Vagina (tissue), 2 donors: ENCODE measurements at regions not wholly inside any gene's neighbourhood (a gene's known extent, or its start where the extent isn't known, plus 50 kb on each side); places are given as distances from the start of the nearest gene placed in this dataset.

ENCODE experiments used
- POLR2A ChIP-seq, 2 donors: fragments of 450-650 bp; IDR thresholded peaks; one replicate each; pipeline ENCODE4 v1.6.1; 2017; ENCODE audit warnings: antibody characterized with exemption in 2 of 2, mild to moderate bottlenecking in 2 of 2, moderate library complexity in 2 of 2
- POLR2AphosphoS5 ChIP-seq, 2 donors: sonication (generic); formaldehyde crosslinking; IDR thresholded peaks; one replicate each; pipeline ENCODE4 v1.9.0; 2017; ENCODE audit warnings: antibody characterized with exemption in 2 of 2, mild to moderate bottlenecking in 2 of 2, low read depth in 1 of 2; ENCODE audit not compliant: insufficient read depth in 1 of 2
- TF ChIP-seq, protein P1 (sequence below), 3 experiments: fragments of 450-650 bp in 2 of 3; fragments of 200-600 bp in 1 of 3; sonication (generic) in 1 of 3; IDR thresholded peaks; one replicate each; pipeline ENCODE4 v1.5.1; 2017 to 2019; ENCODE audit warnings: antibody characterized with exemption in 3 of 3, mild to moderate bottlenecking in 2 of 3, moderate library complexity in 2 of 3

DNA sequence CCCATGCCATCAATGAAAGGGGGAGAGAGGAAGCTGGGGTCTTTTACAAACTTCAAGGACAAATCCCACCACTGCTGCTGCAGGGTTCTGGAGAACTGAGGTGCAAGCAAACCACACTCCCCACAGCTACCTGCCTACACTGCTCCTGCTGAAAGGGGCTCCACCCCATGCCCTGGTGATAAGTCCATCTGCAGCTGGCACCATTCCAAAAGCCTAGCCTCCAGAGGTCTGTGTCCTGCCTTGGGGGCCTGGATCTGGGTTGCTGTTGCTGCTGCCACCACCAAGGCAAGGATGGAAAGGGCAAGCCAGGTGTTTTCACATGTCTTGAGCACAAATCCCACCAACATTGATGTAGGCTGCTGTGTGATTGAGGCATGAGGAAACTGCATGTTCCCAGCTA lies 97.4 kb upstream of the UBE2E3 start:
- TF ChIP-seq, protein P1, sequence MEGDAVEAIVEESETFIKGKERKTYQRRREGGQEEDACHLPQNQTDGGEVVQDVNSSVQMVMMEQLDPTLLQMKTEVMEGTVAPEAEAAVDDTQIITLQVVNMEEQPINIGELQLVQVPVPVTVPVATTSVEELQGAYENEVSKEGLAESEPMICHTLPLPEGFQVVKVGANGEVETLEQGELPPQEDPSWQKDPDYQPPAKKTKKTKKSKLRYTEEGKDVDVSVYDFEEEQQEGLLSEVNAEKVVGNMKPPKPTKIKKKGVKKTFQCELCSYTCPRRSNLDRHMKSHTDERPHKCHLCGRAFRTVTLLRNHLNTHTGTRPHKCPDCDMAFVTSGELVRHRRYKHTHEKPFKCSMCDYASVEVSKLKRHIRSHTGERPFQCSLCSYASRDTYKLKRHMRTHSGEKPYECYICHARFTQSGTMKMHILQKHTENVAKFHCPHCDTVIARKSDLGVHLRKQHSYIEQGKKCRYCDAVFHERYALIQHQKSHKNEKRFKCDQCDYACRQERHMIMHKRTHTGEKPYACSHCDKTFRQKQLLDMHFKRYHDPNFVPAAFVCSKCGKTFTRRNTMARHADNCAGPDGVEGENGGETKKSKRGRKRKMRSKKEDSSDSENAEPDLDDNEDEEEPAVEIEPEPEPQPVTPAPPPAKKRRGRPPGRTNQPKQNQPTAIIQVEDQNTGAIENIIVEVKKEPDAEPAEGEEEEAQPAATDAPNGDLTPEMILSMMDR (IDR thresholded peaks at IDR 0.05) = no peak
- no peak for TF ChIP-seq POLR2AphosphoS5 (IDR thresholded peaks at IDR 0.05; ENCODE audit: insufficient read depth in 1 of 2, low read depth in 1 of 2)
- TF ChIP-seq POLR2A (IDR thresholded peaks at IDR 0.05) = no peak
